BE2C (cell line): ENCODE measurements at regions not wholly inside any gene's neighbourhood (a gene's known extent, or its start where the extent isn't known, plus 50 kb on each side); places are given as distances from the start of the nearest gene placed in this dataset.

Experiments used
- DNase-seq: peaks from one replicate; pipeline ENCODE4 v3.0.0-alpha.2; 2020
- H3K27me3 ChIP-seq: fragments of 250-450 bp; sonication (Bioruptor Pico); 2 replicates; pipeline ENCODE4 v1.5.1; 2020; ENCODE audit warnings: mild to moderate bottlenecking
- H3K36me3 ChIP-seq: fragments of 250-450 bp; sonication (Bioruptor Pico); 2 replicates; pipeline ENCODE4 v1.5.1; 2020; ENCODE audit warnings: mild to moderate bottlenecking
- H3K4me1 ChIP-seq: fragments of 250-450 bp; sonication (Bioruptor Pico); 2 replicates; pipeline ENCODE4 v1.5.1; 2020
- H3K4me3 ChIP-seq: 2 replicates; pipeline ENCODE4 v1.5.1; 2011; ENCODE audit warnings: low read depth, low read length
- H3K9me3 ChIP-seq: fragments of 250-450 bp; sonication (Bioruptor Pico); 2 replicates; pipeline ENCODE4 v1.5.1; 2020
- TF ChIP-seq, protein P1 (sequence below): IDR thresholded peaks from 2 replicates; pipeline ENCODE4 v1.5.1; 2012; ENCODE audit warnings: mild to moderate bottlenecking, low read depth, low read length

DNA sequence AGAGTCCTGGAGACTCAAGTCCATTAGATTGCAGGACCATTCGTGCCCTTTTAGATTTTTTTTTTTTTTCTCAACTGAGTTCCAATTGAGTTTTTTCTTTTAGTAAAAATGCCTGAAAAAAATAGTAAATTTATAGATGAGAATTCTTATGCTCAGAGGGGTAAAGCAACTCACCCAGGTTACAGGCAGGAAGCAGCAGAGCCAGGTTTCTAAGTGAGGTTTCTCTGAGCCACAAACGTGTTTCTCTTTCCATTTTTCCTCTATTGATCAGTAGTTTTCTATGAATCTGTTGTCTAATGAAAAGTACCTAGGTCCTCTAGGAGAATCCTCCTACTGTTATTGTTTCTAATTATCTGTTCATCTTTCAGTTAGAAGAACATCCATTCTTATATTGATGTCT, 66.4 kb upstream of the C12orf71 start:
- no peak for DNase-seq
- Histone ChIP-seq H3K36me3 (no peaks in the 10 kb centered on the region), H3K4me1 (no peaks in the 10 kb centered on the region), H3K27me3 (peaks cover 9% of the 10 kb centered on the region), H3K9me3 (no peaks in the 10 kb centered on the region), H3K4me3 (no peak overlapping the region)
- TF ChIP-seq, protein P1, sequence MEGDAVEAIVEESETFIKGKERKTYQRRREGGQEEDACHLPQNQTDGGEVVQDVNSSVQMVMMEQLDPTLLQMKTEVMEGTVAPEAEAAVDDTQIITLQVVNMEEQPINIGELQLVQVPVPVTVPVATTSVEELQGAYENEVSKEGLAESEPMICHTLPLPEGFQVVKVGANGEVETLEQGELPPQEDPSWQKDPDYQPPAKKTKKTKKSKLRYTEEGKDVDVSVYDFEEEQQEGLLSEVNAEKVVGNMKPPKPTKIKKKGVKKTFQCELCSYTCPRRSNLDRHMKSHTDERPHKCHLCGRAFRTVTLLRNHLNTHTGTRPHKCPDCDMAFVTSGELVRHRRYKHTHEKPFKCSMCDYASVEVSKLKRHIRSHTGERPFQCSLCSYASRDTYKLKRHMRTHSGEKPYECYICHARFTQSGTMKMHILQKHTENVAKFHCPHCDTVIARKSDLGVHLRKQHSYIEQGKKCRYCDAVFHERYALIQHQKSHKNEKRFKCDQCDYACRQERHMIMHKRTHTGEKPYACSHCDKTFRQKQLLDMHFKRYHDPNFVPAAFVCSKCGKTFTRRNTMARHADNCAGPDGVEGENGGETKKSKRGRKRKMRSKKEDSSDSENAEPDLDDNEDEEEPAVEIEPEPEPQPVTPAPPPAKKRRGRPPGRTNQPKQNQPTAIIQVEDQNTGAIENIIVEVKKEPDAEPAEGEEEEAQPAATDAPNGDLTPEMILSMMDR = no peak

DNA sequence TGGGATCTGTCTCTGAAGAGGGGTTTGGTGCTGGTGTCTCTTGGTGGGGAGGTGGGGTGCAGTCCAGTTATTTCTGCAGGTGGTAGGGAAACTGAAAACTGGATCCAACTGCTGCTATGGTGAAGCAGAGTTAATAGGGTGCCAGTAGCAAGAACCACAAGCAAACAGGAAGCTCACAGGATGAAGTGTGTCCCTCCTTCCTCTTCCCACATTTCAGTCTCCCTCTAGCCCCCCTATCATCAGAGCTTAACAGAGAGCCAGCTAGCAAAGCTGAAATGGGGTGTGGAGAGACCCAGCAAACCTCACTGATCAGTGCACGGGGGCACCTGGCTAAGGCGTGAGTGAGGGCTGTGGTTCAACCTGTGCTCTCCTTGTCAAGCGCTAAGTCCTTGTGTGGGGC, 69.1 kb upstream of the C12orf71 start:
- Histone ChIP-seq H3K4me3 (no peak overlapping the region), H3K36me3 (no peaks in the 10 kb centered on the region), H3K27me3 (peaks cover 14% of the 10 kb centered on the region), H3K4me1 (no peaks in the 10 kb centered on the region), H3K9me3 (no peaks in the 10 kb centered on the region)
- DNase-seq = no peak
- TF ChIP-seq, protein P1 = no peak

DNA sequence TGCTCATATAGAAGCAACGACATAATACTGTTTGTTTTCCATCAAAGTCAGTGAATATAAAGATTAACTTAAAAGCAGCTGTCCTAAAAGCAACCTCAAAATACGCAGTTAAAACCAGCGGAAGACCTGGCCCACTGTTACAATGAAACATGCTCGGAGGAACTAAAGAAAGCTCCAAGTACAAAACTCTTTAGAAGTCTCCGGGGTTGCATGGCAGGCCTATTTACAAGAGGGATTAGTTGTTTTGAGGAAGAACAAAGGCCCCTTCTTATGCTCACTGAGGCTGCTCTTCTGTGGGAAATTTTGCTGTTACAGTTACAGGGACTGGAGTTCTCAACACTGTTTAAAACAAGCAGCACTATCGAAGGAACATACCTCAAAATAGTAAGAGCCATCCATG, 75.9 kb upstream of the C12orf71 start:
- Histone ChIP-seq H3K36me3 (no peaks in the 10 kb centered on the region), H3K27me3 (peaks cover 15% of the 10 kb centered on the region), H3K4me1 (no peaks in the 10 kb centered on the region), H3K9me3 (no peaks in the 10 kb centered on the region), H3K4me3 (no peak overlapping the region)
- TF ChIP-seq, protein P1 = no peak
- DNase-seq = no peak

DNA sequence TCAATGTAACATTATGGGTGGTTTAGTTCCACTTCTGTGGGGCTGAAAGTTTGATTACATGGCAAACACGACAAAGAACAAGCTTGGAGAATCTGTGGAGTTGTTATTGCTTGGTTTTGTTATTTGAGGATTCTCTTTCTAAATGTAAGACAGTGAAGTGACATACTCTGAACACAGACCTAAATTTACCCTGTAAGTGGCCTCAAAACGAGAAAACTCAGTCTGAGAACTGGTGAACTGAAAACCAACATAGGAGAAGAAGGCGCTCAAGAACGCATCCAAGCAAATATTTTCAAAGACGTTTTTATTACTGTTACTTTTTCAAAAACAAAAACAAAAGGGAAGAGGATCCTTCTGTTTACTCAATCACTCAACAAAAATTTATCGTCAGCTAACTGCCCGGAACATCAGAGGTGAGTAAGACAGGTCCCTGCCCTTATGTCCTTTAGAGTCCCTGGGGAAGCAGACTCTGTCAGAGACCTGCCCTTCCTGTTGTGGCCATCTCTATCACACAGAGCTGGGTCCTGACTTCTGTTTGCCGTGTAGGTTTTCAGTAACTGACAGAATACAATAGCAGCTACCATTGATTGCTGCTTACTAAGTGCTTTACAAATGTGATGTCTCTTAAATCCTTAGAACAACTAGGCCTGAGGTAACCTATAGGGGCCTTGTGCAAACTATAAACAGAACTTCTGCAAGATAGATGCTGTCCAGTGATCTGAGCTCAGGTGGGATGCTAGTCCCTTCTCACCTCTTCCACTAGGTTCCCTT, 79.3 kb upstream of the C12orf71 start:
- no peak for DNase-seq
- Histone ChIP-seq H3K9me3 (no peaks in the 10 kb centered on the region), H3K36me3 (no peaks in the 10 kb centered on the region), H3K27me3 (peaks cover 6% of the 10 kb centered on the region; the same call in 1 of the 2 replicates), H3K4me1 (no peaks in the 10 kb centered on the region), H3K4me3 (no peak overlapping the region)
- TF ChIP-seq, protein P1 = no peak

DNA sequence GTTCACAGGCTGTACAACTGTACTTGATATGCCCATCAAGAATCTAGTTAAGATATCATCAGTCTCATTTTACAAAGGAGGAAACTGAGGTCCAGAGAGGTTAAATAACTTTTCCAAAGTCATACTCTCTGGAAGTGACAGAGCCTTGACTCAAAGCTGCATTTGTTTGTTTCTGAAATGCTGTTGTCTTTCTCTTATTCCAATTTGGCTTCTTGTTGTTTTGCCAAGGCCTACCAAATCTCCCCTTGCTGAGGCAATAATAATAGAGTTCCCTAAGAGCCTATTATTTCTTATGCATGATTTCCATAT, 79.8 kb upstream of the C12orf71 start:
- H3K4me3 ChIP-seq = no peak overlapping the region
- no peaks in the 10 kb centered on the region for H3K9me3 ChIP-seq
- no peaks in the 10 kb centered on the region for H3K4me1 ChIP-seq
- DNase-seq = no peak
- peaks cover 6% of the 10 kb centered on the region; the same call in 1 of the 2 replicates for H3K27me3 ChIP-seq
- TF ChIP-seq, protein P1 = no peak
- H3K36me3 ChIP-seq = no peaks in the 10 kb centered on the region

DNA sequence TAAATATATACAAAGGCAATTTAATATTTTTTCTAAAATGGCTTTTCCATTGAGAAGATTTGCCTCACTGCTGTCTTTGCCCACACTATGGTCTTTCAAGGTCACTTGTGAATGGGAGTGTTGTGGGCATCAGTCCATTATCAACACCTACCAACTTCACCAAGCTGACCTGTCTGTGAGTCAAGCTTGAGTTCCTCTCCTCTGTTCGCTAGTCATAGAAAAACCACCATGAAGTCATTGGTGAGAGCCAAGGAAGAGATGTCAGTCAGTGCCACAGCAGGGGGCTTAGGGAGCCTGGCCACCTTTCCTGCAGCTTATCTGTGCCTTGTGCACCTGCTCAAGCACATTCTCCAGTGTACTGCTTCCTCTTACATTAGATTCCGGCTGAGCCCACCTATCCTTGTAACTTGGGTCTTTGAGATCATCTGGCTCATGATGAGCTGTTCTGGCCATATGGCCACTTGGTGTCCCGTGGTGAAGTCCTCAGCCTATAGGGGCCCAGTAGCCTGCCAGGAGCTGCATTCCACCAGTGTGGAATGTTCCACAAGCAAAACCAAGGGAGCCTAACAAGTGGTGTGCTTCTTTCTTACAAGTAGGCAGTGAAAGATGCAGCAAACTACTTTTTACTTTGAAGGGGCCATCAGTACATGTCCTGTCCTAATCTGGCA, 80.8 kb upstream of the C12orf71 start:
- Histone ChIP-seq H3K4me1 (no peaks in the 10 kb centered on the region), H3K4me3 (no peak overlapping the region), H3K9me3 (no peaks in the 10 kb centered on the region), H3K36me3 (no peaks in the 10 kb centered on the region), H3K27me3 (peaks cover 6% of the 10 kb centered on the region; the same call in 1 of the 2 replicates)
- TF ChIP-seq, protein P1 = no peak
- no peak for DNase-seq
